ENCODE measurements at regions not wholly inside any gene's neighbourhood (a gene's known extent, or its start where the extent isn't known, plus 50 kb on each side); places are given as distances from the start of the nearest gene placed in this dataset.
"Not testable (repeated sequence)": the region's sequence is repeated elsewhere in the genome, so short reads cannot be mapped to it uniquely, and the experiment has no call there.

- no peak for DNase-seq (ENCODE audit: low read depth, low spot score)
- Histone ChIP-seq H3K4me1 (ENCODE audit: control insufficient read depth, insufficient read depth, low read length) (no peaks in the 10 kb centered on the region), H3K27me3 (ENCODE audit: control insufficient read depth, insufficient read depth, low read length) (no peaks in the 10 kb centered on the region), H3K36me3 (ENCODE audit: control insufficient read depth, insufficient read depth, low read length) (no peaks in the 10 kb centered on the region), H3K4me3 (ENCODE audit: low read length) (no peak overlapping the region), H3K27ac (ENCODE audit: low read length) (no peak overlapping the region), H3K9me3 (ENCODE audit: control insufficient read depth, insufficient read depth, low read length) (no peaks in the 10 kb centered on the region)
- no CpG with 5 or more reads among the region's 2 CpGs for WGBS (ENCODE audit: insufficient coverage, insufficient read length)
Observed at GRCh38 chr1:189311915-189312314, 1165.7 kb downstream of the BRINP3 start.

- DNase-seq (ENCODE audit: low read depth, low spot score): no peak
- Histone ChIP-seq H3K36me3 (ENCODE audit: control insufficient read depth, insufficient read depth, low read length) (no peaks in the 10 kb centered on the region), H3K27ac (ENCODE audit: low read length) (no peak overlapping the region)
Observed at GRCh38 chr1:189312499-189312898, 1165.2 kb downstream of the BRINP3 start.

DNA sequence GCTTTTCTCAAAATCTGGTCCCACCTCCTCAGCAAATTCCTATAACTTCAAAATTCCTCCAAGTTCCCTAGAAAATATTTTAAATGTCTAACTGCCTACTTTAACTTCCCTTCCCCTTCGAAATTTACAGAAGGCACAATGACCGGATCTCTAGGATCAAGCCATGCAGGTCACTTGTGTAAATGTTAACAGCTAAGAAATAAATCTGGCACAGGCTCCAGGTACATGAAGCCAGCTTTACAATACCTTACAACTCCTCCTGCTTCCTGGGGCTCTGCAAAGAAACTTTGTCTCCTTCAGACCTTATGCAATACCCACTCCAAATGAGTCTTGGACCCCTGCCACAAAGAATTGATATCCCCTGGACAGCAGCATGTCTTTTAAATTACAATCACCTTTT, 1164.2 kb downstream of the BRINP3 start:
- Histone ChIP-seq H3K36me3 (ENCODE audit: control insufficient read depth, insufficient read depth, low read length) (no peaks in the 10 kb centered on the region), H3K27me3 (ENCODE audit: control insufficient read depth, insufficient read depth, low read length) (no peaks in the 10 kb centered on the region), H3K4me3 (ENCODE audit: low read length) (no peak overlapping the region), H3K9me3 (ENCODE audit: control insufficient read depth, insufficient read depth, low read length) (no peaks in the 10 kb centered on the region), H3K4me1 (ENCODE audit: control insufficient read depth, insufficient read depth, low read length) (no peaks in the 10 kb centered on the region), H3K27ac (ENCODE audit: low read length) (no peak overlapping the region)
- no peak for DNase-seq (ENCODE audit: low read depth, low spot score)
- WGBS (ENCODE audit: insufficient coverage, insufficient read length): no CpG with 5 or more reads among the region's 2 CpGs

More at GRCh38 chr1:189312499-189312898, 1165.2 kb downstream of the BRINP3 start:
- H3K4me3 ChIP-seq (ENCODE audit: low read length): no peak overlapping the region
- no peaks in the 10 kb centered on the region for H3K9me3 ChIP-seq (ENCODE audit: control insufficient read depth, insufficient read depth, low read length)
- H3K27me3 ChIP-seq (ENCODE audit: control insufficient read depth, insufficient read depth, low read length): no peaks in the 10 kb centered on the region
- H3K4me1 ChIP-seq (ENCODE audit: control insufficient read depth, insufficient read depth, low read length): no peaks in the 10 kb centered on the region

DNA sequence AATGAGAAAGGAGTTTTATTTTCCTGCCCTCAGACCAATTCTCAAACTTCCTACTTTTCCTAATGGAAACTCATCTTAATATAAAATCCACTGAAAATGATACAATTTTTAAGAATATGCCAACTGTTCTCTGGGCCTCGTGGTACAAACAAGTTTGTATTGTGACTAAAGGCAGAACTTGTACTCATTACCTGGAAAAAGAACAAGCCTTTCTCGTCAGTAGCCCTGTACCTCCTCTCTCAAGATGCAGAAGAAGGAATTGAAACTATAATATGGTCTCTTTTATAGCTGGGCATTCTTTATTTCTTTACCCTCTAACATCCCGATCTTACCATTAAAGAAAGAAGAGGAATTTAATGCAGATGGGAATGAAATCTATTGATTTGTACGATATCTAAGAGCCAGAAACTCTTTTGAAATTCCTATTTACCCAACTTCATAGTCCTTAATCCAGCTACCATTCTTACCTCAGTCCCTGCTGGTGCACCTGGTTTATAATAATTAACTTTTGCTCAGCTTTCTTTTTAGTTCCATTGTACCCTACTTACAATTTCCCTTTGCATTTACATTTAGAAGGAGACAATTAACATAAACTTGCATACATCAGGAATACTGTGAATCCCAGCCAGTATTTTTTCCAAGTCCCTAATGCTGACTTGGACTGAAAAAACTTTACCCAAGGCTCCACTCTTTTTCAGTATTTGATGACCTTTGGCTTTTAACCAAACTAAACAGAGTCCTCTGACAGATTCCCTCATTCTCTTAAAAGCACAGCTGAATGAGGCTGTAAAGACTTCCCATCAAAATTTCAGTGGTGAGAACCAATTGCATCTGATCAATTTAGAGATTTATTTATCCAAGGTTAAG, 1162.4 kb downstream of the BRINP3 start:
- H3K4me3 ChIP-seq (ENCODE audit: low read length): no peak overlapping the region
- no CpG with 5 or more reads among the region's 4 CpGs for WGBS (ENCODE audit: insufficient coverage, insufficient read length)
- no peaks in the 10 kb centered on the region for H3K27me3 ChIP-seq (ENCODE audit: control insufficient read depth, insufficient read depth, low read length)
- no peak for DNase-seq (ENCODE audit: low read depth, low spot score)
- H3K4me1 ChIP-seq (ENCODE audit: control insufficient read depth, insufficient read depth, low read length): no peaks in the 10 kb centered on the region
- no peaks in the 10 kb centered on the region for H3K9me3 ChIP-seq (ENCODE audit: control insufficient read depth, insufficient read depth, low read length)
- no peak overlapping the region for H3K27ac ChIP-seq (ENCODE audit: low read length)
- H3K36me3 ChIP-seq (ENCODE audit: control insufficient read depth, insufficient read depth, low read length): no peaks in the 10 kb centered on the region

DNA sequence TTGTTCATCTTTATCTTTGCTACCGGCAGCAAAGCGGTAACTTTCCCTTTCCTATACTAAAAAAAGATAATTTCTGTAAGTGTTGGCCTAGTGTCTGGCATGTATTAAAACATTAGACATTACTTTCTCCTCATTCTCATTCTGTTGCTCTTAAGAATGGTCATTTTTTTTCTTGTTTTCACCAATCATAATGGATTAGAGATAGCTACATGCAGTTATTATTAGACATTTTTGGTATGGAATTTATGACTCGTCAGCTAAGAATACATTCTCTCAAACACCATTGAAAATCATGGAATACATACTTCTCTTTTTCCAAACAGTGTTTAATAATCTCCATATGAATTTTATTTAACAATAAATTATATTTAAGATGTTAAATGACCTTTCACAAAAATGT, 1154.6 kb downstream of the BRINP3 start:
- no peaks in the 10 kb centered on the region for H3K9me3 ChIP-seq (ENCODE audit: control insufficient read depth, insufficient read depth, low read length)
- no peak overlapping the region for H3K27ac ChIP-seq (ENCODE audit: low read length)
- no peak for DNase-seq (ENCODE audit: low read depth, low spot score)
- H3K4me3 ChIP-seq (ENCODE audit: low read length): no peak overlapping the region
- no peaks in the 10 kb centered on the region for H3K4me1 ChIP-seq (ENCODE audit: control insufficient read depth, insufficient read depth, low read length)
- no CpG with 5 or more reads among the region's 3 CpGs for WGBS (ENCODE audit: insufficient coverage, insufficient read length)
- no peaks in the 10 kb centered on the region for H3K36me3 ChIP-seq (ENCODE audit: control insufficient read depth, insufficient read depth, low read length)
- H3K27me3 ChIP-seq (ENCODE audit: control insufficient read depth, insufficient read depth, low read length): no peaks in the 10 kb centered on the region

DNA sequence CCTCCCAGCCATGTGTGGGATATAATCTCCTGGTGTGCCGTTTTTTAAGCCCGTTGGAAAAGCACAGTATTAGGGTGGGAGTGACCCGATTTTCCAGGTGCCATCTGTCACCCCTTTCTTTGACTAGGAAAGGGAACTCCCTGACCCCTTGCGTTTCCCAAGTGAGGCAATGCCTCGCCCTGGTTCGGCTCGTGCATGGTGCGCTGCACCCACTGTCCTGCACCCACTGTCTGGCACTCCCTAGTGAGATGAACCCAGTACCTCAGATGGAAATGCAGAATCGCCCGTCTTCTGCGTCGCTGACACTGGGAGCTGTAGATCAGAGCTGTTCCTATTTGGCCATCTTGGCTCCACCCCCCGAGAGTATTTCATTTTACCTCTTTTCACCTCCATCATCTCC, 1146.6 kb downstream of the BRINP3 start:
- WGBS (ENCODE audit: insufficient coverage, insufficient read length): no CpG with 5 or more reads among the region's 13 CpGs
- H3K4me1 ChIP-seq (ENCODE audit: control insufficient read depth, insufficient read depth, low read length); H3K4me3 ChIP-seq (ENCODE audit: low read length); H3K9me3 ChIP-seq (ENCODE audit: control insufficient read depth, insufficient read depth, low read length); H3K36me3 ChIP-seq (ENCODE audit: control insufficient read depth, insufficient read depth, low read length); H3K27me3 ChIP-seq (ENCODE audit: control insufficient read depth, insufficient read depth, low read length); DNase-seq (ENCODE audit: low read depth, low spot score); H3K27ac ChIP-seq (ENCODE audit: low read length): not testable (repeated sequence)

GRCh38 chr1:189336115-189337100, 1141.3 kb downstream of the BRINP3 start:
- no CpG with 5 or more reads among the region's 17 CpGs for WGBS (ENCODE audit: insufficient coverage, insufficient read length)
- no peak for DNase-seq (ENCODE audit: low read depth, low spot score)
- H3K4me1 ChIP-seq (ENCODE audit: control insufficient read depth, insufficient read depth, low read length): no peaks in the 10 kb centered on the region
- H3K27me3 ChIP-seq (ENCODE audit: control insufficient read depth, insufficient read depth, low read length): no peaks in the 10 kb centered on the region
- H3K9me3 ChIP-seq (ENCODE audit: control insufficient read depth, insufficient read depth, low read length): no peaks in the 10 kb centered on the region
- H3K36me3 ChIP-seq (ENCODE audit: control insufficient read depth, insufficient read depth, low read length): no peaks in the 10 kb centered on the region
- H3K27ac ChIP-seq (ENCODE audit: low read length): no peak overlapping the region
- no peak overlapping the region for H3K4me3 ChIP-seq (ENCODE audit: low read length)

DNA sequence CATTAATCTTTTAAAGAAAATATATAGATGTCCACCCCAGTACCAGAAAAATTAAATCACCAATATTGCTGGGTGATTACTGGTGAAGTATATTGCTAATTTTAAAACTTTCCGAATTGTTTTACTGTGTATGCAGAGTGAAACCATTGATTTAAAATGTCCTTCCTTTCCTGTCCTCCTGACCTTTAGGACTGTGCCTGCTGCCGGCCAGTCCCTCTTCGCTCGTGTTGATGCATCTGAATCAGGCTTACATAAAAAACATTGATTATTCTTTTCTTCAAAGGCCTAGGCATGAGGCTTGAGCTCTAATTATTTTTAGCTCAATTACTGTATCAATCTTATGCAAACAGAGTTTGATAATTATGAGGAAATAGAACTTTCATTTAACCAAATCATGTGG, 1128.1 kb downstream of the BRINP3 start:
- WGBS (ENCODE audit: insufficient coverage, insufficient read length): no CpG with 5 or more reads among the region's 4 CpGs
- H3K4me1 ChIP-seq (ENCODE audit: control insufficient read depth, insufficient read depth, low read length): no peaks in the 10 kb centered on the region

GRCh38 chr1:189350983-189351616, 1126.6 kb downstream of the BRINP3 start:
- no peaks in the 10 kb centered on the region for H3K27me3 ChIP-seq (ENCODE audit: control insufficient read depth, insufficient read depth, low read length)
- H3K4me3 ChIP-seq (ENCODE audit: low read length): no peak overlapping the region
- WGBS (ENCODE audit: insufficient coverage, insufficient read length): 100% methylated on average over 1 of the region's 3 CpGs
- no peak for DNase-seq (ENCODE audit: low read depth, low spot score)
- no peak overlapping the region for H3K27ac ChIP-seq (ENCODE audit: low read length)
- H3K9me3 ChIP-seq (ENCODE audit: control insufficient read depth, insufficient read depth, low read length): no peaks in the 10 kb centered on the region
- no peaks in the 10 kb centered on the region for H3K36me3 ChIP-seq (ENCODE audit: control insufficient read depth, insufficient read depth, low read length)
- H3K4me1 ChIP-seq (ENCODE audit: control insufficient read depth, insufficient read depth, low read length): no peaks in the 10 kb centered on the region

More for the DNA sequence above, 1128.1 kb downstream of the BRINP3 start:
- H3K27ac ChIP-seq (ENCODE audit: low read length): no peak overlapping the region
- H3K9me3 ChIP-seq (ENCODE audit: control insufficient read depth, insufficient read depth, low read length): no peaks in the 10 kb centered on the region
- no peak overlapping the region for H3K4me3 ChIP-seq (ENCODE audit: low read length)
- no peaks in the 10 kb centered on the region for H3K36me3 ChIP-seq (ENCODE audit: control insufficient read depth, insufficient read depth, low read length)
- H3K27me3 ChIP-seq (ENCODE audit: control insufficient read depth, insufficient read depth, low read length): no peaks in the 10 kb centered on the region
- DNase-seq (ENCODE audit: low read depth, low spot score): no peak

- H3K4me3 ChIP-seq (ENCODE audit: low read length): no peak overlapping the region
Observed at GRCh38 chr1:189351960-189352359, 1125.7 kb downstream of the BRINP3 start.

More at GRCh38 chr1:189351960-189352359, 1125.7 kb downstream of the BRINP3 start:
- no CpG with 5 or more reads among the region's 1 CpG for WGBS (ENCODE audit: insufficient coverage, insufficient read length)
- Histone ChIP-seq H3K27ac (ENCODE audit: low read length) (no peak overlapping the region), H3K9me3 (ENCODE audit: control insufficient read depth, insufficient read depth, low read length) (no peaks in the 10 kb centered on the region), H3K27me3 (ENCODE audit: control insufficient read depth, insufficient read depth, low read length) (no peaks in the 10 kb centered on the region), H3K4me1 (ENCODE audit: control insufficient read depth, insufficient read depth, low read length) (no peaks in the 10 kb centered on the region), H3K36me3 (ENCODE audit: control insufficient read depth, insufficient read depth, low read length) (no peaks in the 10 kb centered on the region)
- no peak for DNase-seq (ENCODE audit: low read depth, low spot score)

All from iPS DF 6.9 (cell line).